AG04449 (cell line): ENCODE measurements at regions not wholly inside any gene's neighbourhood (a gene's known extent, or its start where the extent isn't known, plus 50 kb on each side); places are given as distances from the start of the nearest gene placed in this dataset.

ENCODE experiments used
- CTCF ChIA-PET: fragments of 350-600 bp; formaldehyde crosslinking; extraction: SDS; loops from one replicate; lab custom pipeline; 2021; ENCODE audit warnings: antibody characterized with exemption; lab: Yijun Ruan, JAX
- POLR2A ChIA-PET: fragments of 400-600, 350-600 bp; formaldehyde crosslinking; extraction: SDS; loops from one replicate; lab custom pipeline; 2020; ENCODE audit warnings: antibody characterized with exemption, inconsistent platforms; lab: Yijun Ruan, JAX
- DNase-seq: peaks from one replicate; pipeline ENCODE4 v3.0.0-alpha.2; 2010; ENCODE audit warnings: low read depth, low spot score
- H3K4me3 ChIP-seq: 2 replicates; pipeline ENCODE4 v1.5.1; 2011; ENCODE audit warnings: low read depth, mild to moderate bottlenecking, control low read depth, low read length
- TF ChIP-seq, protein P1 (sequence below): IDR thresholded peaks from one replicate; pipeline ENCODE4 v1.5.1; 2011; ENCODE audit warnings: mild to moderate bottlenecking, moderate library complexity, low read length, control low read depth, inconsistent platforms; ENCODE audit not compliant: insufficient read depth; ENCODE audit errors: missing control alignments

DNA sequence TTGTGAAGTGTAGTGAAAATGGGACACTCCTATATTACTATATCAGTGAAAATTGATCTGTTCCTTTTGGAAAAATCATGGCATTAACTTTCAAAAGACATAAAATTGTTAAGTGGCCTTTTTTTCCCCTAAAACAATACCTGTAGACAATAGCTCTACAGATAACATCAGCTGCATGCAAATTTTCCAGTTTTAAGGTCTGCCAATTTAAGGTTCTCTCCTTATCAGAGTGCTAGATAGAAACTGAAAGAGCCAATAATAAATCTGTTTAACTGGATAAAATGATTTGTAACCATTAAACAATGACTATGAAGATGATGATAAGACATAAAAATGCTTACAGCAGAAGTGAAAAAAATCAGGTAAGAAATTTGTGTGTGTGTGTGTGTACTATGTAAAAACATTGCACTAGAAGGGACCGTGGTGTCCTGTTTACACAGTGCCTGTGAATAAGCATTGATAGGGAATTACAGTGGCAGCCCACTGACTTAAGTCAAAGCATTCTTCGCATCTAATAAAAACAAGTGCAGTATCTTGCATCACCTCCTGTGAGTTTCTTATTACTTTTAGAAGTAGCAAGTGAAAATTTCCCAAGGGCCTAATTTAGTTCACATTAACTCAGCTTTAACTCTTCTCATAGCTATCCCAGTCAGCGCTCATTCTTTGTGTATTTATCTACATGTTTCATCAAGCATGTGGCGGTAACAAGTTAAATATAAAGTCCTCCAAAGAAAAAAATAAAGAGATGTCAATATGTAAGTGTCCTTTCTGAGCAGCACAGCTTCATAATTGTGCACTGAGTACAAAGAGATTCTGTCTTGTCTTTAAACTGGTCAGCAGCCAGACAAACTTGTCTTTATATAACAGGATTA is 261.9 kb downstream of the ARL4A start:
- H3K4me3 ChIP-seq, result no peak overlapping the region
- POLR2A ChIA-PET, result no interaction called here
- TF ChIP-seq, protein P1, sequence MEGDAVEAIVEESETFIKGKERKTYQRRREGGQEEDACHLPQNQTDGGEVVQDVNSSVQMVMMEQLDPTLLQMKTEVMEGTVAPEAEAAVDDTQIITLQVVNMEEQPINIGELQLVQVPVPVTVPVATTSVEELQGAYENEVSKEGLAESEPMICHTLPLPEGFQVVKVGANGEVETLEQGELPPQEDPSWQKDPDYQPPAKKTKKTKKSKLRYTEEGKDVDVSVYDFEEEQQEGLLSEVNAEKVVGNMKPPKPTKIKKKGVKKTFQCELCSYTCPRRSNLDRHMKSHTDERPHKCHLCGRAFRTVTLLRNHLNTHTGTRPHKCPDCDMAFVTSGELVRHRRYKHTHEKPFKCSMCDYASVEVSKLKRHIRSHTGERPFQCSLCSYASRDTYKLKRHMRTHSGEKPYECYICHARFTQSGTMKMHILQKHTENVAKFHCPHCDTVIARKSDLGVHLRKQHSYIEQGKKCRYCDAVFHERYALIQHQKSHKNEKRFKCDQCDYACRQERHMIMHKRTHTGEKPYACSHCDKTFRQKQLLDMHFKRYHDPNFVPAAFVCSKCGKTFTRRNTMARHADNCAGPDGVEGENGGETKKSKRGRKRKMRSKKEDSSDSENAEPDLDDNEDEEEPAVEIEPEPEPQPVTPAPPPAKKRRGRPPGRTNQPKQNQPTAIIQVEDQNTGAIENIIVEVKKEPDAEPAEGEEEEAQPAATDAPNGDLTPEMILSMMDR, result no peak
- CTCF ChIA-PET, result no interaction called here
- DNase-seq, result no peak

DNA sequence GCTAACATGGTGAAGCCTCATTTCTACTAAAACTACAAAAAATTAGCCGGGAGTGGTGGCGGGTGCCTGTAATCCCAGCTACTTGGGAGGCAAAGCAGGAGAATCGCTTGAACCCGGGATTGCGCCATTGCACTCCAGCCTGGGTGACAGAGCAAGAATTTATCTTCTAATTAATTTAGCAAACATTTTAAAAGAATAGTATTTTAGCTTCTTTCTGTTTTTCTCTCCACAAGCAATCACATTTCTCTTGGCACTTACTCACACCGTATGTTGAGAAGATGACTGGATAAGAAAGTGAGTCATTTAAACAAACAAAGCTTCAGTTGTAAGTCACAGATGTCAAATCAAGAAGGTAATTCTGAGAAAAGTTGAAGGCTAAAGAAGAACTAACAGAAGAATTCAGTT is 264.0 kb downstream of the ARL4A start:
- no peak overlapping the region for H3K4me3 ChIP-seq
- POLR2A ChIA-PET, result no interaction called here
- CTCF ChIA-PET, result no interaction called here
- TF ChIP-seq, protein P1, result no peak
- no peak for DNase-seq

DNA sequence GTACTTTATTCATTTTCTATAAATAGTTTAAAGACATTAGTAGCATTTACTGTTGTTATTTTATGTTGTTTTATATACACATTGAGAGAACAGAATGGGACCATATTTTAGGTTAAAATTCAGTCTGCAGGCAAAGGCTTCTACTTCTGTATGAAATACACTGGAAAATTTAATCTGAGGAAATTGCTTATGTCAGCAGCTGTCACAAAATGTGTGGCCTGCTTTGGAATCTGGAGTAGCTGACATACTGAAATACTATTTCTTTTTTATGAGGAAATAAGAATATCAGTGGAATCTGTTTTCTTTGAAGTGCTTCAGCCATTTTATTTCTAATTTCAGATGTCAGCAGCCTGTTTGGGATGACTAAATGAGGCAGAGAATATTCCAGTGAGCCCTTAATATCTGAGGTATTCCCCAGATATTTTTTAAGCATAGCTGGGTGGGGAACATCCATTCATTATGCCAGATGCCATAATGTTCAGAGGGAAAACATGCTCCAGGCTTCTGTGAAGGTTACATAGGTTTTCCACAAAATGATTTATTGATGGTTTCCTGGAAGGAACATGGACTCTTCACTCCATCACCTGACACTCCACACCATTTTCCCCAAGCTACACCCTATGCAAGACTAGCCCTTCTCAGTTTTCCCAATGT is 267.1 kb downstream of the ARL4A start:
- ChIA-PET POLR2A (no interaction called here), CTCF (no interaction called here)
- DNase-seq, result no peak
- H3K4me3 ChIP-seq, result no peak overlapping the region
- TF ChIP-seq, protein P1, result no peak

DNA sequence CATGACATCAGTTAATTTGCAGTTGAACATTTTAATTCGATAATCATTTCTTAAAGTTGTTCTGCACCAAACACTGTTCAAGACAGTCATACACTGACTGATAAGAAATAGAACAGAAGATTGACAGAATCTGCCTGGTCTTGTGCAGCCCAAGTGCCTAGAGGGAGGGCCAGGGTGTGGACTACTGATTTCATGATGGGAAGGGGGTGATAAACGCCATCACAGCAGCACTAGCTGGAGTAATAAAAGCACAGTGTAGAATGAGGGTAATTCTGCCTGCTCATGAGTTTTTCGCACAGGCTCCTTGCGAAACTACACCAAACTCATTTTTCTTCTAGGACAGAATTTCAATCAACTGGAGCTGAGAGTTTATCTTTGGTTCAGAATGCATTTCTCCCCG is 270.1 kb downstream of the ARL4A start:
- no peak overlapping the region for H3K4me3 ChIP-seq
- ChIA-PET POLR2A (no interaction called here), CTCF (no interaction called here)
- DNase-seq, result no peak
- TF ChIP-seq, protein P1, result no peak

DNA sequence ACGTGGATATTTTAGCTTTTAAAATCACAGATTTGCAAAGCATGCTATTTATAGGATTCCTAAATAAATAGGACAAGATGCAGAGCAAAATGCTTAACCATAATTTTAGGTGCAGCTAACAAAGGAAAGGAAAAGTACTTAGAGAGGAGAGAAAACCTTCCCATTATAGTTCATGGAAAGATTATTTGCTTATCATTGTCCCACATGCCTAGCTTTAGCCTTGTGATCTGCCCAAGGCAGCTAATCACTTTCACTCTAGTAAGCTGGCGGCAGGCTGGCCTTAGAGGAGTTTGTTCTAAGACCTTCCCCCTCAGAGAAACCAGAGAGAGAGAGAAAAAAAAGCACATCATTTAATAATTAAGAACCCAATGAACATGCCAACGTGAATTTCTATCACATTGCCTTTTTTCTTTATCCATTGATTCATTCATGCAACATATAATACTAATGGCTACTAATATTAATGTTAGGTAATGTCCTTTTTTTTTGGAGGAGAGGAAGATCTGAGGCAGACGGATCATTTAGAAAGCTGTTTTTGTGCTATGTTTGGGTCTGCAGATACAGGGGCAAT is 274.6 kb downstream of the ARL4A start:
- H3K4me3 ChIP-seq, result no peak overlapping the region
- TF ChIP-seq, protein P1, result no peak
- ChIA-PET POLR2A (no interaction called here), CTCF (no interaction called here)
- DNase-seq, result no peak

DNA sequence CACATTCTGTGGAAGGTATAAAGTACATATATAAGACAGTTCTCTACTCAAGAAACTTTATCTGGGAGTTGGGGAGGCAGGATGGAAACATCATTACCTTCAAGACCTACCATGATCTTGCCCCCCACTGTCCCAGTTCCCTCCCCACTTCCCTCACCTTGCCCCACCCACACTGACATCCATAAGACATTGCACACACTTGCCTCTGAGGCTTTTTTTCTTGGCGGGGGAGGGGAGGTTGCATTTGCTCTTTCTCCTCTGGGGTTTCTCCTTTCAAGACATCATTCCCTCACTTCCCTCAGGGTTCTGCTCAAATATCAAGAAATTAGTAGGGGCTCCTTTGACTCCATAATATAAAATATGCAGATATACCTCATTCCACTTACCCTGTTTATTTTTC is 276.0 kb downstream of the ARL4A start:
- DNase-seq, result no peak
- ChIA-PET CTCF (no interaction called here), POLR2A (no interaction called here)
- TF ChIP-seq, protein P1, result no peak
- no peak overlapping the region for H3K4me3 ChIP-seq
